Upper lobe of left lung (tissue), 4 donors: ENCODE measurements at regions not wholly inside any gene's neighbourhood (a gene's known extent, or its start where the extent isn't known, plus 50 kb on each side); places are given as distances from the start of the nearest gene placed in this dataset.

Experiments used
- POLR2AphosphoS5 ChIP-seq, 2 donors: sonication (generic); formaldehyde crosslinking; IDR thresholded peaks; one replicate each; pipeline ENCODE4 v1.5.1; 2017; ENCODE audit warnings: antibody characterized with exemption in 2 of 2
- TF ChIP-seq, protein P1 (sequence below), 6 experiments: fragments of 450-650 bp in 4 of 6; fragments of 200-600 bp in 2 of 6; sonication (generic) in 2 of 6; IDR thresholded peaks; one replicate each; pipeline ENCODE4 v1.5.1; 2016 to 2019; ENCODE audit warnings: antibody characterized with exemption in 6 of 6

GRCh38 chr2:59428940-59429339, 1124.5 kb downstream of the BCL11A start:
- TF ChIP-seq, protein P1, sequence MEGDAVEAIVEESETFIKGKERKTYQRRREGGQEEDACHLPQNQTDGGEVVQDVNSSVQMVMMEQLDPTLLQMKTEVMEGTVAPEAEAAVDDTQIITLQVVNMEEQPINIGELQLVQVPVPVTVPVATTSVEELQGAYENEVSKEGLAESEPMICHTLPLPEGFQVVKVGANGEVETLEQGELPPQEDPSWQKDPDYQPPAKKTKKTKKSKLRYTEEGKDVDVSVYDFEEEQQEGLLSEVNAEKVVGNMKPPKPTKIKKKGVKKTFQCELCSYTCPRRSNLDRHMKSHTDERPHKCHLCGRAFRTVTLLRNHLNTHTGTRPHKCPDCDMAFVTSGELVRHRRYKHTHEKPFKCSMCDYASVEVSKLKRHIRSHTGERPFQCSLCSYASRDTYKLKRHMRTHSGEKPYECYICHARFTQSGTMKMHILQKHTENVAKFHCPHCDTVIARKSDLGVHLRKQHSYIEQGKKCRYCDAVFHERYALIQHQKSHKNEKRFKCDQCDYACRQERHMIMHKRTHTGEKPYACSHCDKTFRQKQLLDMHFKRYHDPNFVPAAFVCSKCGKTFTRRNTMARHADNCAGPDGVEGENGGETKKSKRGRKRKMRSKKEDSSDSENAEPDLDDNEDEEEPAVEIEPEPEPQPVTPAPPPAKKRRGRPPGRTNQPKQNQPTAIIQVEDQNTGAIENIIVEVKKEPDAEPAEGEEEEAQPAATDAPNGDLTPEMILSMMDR (IDR thresholded peaks at IDR 0.05), result no peak
- TF ChIP-seq POLR2AphosphoS5 (IDR thresholded peaks at IDR 0.05), result no peak
